ENCODE measurements at regions not wholly inside any gene's neighbourhood (a gene's known extent, or its start where the extent isn't known, plus 50 kb on each side); places are given as distances from the start of the nearest gene placed in this dataset.

- no peak overlapping the region for H3K27ac Mint-ChIP-seq
- no peak overlapping the region for H3K4me3 Mint-ChIP-seq
- ATAC-seq (ENCODE audit: low read depth) = no peak
Measured at GRCh38 chr5:26024774-26025173, 1013.6 kb downstream of the CDH9 start.

GRCh38 chr5:26023361-26023760 is 1015.0 kb downstream of the CDH9 start:
- ATAC-seq (ENCODE audit: low read depth) = no peak
- Mint-ChIP-seq H3K4me1 (no peaks in the 10 kb centered on the region), H3K27me3 (no peaks in the 10 kb centered on the region), H3K9me3 (no peaks in the 10 kb centered on the region), H3K4me3 (no peak overlapping the region), H3K36me3 (ENCODE audit: low read depth) (no peaks in the 10 kb centered on the region), H3K27ac (no peak overlapping the region)
- ChIA-PET POLR2A (no interaction called here), CTCF (no interaction called here)
- TF ChIP-seq CTCF (IDR thresholded peaks at IDR 0.05) = no peak
- intact Hi-C loops (cut with micrococcal nuclease) = no loop called here
- no peak for DNase-seq

More at GRCh38 chr5:26024774-26025173, 1013.6 kb downstream of the CDH9 start:
- Mint-ChIP-seq H3K9me3 (no peaks in the 10 kb centered on the region), H3K36me3 (ENCODE audit: low read depth) (no peaks in the 10 kb centered on the region), H3K27me3 (no peaks in the 10 kb centered on the region), H3K4me1 (no peaks in the 10 kb centered on the region)
- no peak for TF ChIP-seq CTCF (IDR thresholded peaks at IDR 0.05)
- POLR2A ChIA-PET = no interaction called here
- CTCF ChIA-PET = no interaction called here
- intact Hi-C loops (cut with micrococcal nuclease) = no loop called here
- no peak for DNase-seq

- intact Hi-C loops (cut with micrococcal nuclease) = no loop called here
- no peak for ATAC-seq (ENCODE audit: low read depth)
- Mint-ChIP-seq H3K36me3 (ENCODE audit: low read depth) (no peaks in the 10 kb centered on the region), H3K27ac (no peak overlapping the region), H3K9me3 (peaks cover 6% of the 10 kb centered on the region), H3K4me1 (no peaks in the 10 kb centered on the region), H3K4me3 (no peak overlapping the region), H3K27me3 (no peaks in the 10 kb centered on the region)
- TF ChIP-seq CTCF (IDR thresholded peaks at IDR 0.05) = no peak
- DNase-seq = no peak
- ChIA-PET POLR2A (no interaction called here), CTCF (no interaction called here)
Measured at GRCh38 chr5:26014206-26014605, 1024.2 kb downstream of the CDH9 start.

- DNase-seq (no peak), ATAC-seq (ENCODE audit: low read depth) (no peak)
- H3K4me3 Mint-ChIP-seq = no peak overlapping the region
- CTCF ChIA-PET = no interaction called here
- no peak for TF ChIP-seq CTCF (IDR thresholded peaks at IDR 0.05)
- H3K9me3 Mint-ChIP-seq = peaks cover 3% of the 10 kb centered on the region
- no peak overlapping the region for H3K27ac Mint-ChIP-seq
- no peaks in the 10 kb centered on the region for H3K36me3 Mint-ChIP-seq (ENCODE audit: low read depth)
- intact Hi-C loops (cut with micrococcal nuclease) = no loop called here
- POLR2A ChIA-PET = no interaction called here
- H3K4me1 Mint-ChIP-seq = no peaks in the 10 kb centered on the region
- no peaks in the 10 kb centered on the region for H3K27me3 Mint-ChIP-seq
Measured at GRCh38 chr5:26012078-26012477, 1026.3 kb downstream of the CDH9 start.

- H3K36me3 Mint-ChIP-seq (ENCODE audit: low read depth) = no peaks in the 10 kb centered on the region
- peaks cover 1% of the 10 kb centered on the region for H3K9me3 Mint-ChIP-seq
- no peaks in the 10 kb centered on the region for H3K27me3 Mint-ChIP-seq
- ATAC-seq (ENCODE audit: low read depth) (no peak), DNase-seq (no peak)
- no peak overlapping the region for H3K27ac Mint-ChIP-seq
- intact Hi-C loops (cut with micrococcal nuclease) = no loop called here
- no peak overlapping the region for H3K4me3 Mint-ChIP-seq
- POLR2A ChIA-PET = no interaction called here
- CTCF ChIA-PET = no interaction called here
- H3K4me1 Mint-ChIP-seq = no peaks in the 10 kb centered on the region
- TF ChIP-seq CTCF (IDR thresholded peaks at IDR 0.05) = no peak
Measured at GRCh38 chr5:26009742-26010141, 1028.6 kb downstream of the CDH9 start.

Measured in activated B cell treated with CpG ODN at 0.5 μM for 24 hours (primary cell).